Lower lobe of right lung (tissue), 2 donors: ENCODE measurements at regions not wholly inside any gene's neighbourhood (a gene's known extent, or its start where the extent isn't known, plus 50 kb on each side); places are given as distances from the start of the nearest gene placed in this dataset.

Experiments used
- ATAC-seq, 2 donors: fragments of 200-7000 bp; cut with Tn5 transposase; one replicate each; pipeline ENCODE4 v1.9.1; 2020 to 2022; ENCODE audit warnings: mild to moderate bottlenecking in 2 of 2, moderate library complexity in 2 of 2
- DNase-seq: peaks from one replicate; pipeline ENCODE4 v3.0.0-alpha.2; 2020
- H3K27ac ChIP-seq: fragments of 200-600 bp; one replicate; pipeline ENCODE4 v1.8.0; 2022
- H3K27me3 ChIP-seq: fragments of 200-600 bp; one replicate; pipeline ENCODE4 v1.8.0; 2022; ENCODE audit warnings: low read depth
- H3K36me3 ChIP-seq: fragments of 200-600 bp; one replicate; pipeline ENCODE4 v1.8.0; 2022; ENCODE audit warnings: mild to moderate bottlenecking
- H3K4me1 ChIP-seq: fragments of 200-600 bp; one replicate; pipeline ENCODE4 v1.8.0; 2022
- H3K4me3 ChIP-seq: fragments of 200-600 bp; one replicate; pipeline ENCODE4 v1.8.0; 2022; ENCODE audit warnings: mild to moderate bottlenecking
- H3K9me3 ChIP-seq: fragments of 200-600 bp; one replicate; pipeline ENCODE4 v1.8.0; 2022
- CTCF ChIP-seq: fragments of 200-600 bp; IDR thresholded peaks from one replicate; pipeline ENCODE4 v1.8.0; 2022; ENCODE audit warnings: antibody characterized with exemption, mild to moderate bottlenecking
- intact Hi-C: fragments of 100-400 bp; cut with DNase I; formaldehyde crosslinking; loops from one replicate; pipeline ENCODE4 v1.11.0; 2022
- donor health status: DM: no; HTN: yes; CAD: no; lungs with severe emphysema.

GRCh38 chrX:58051346-58051745, 141.1 kb upstream of the ZXDA start:
- ATAC-seq, result no peak
- no peaks in the 10 kb centered on the region for H3K36me3 ChIP-seq
- no peak overlapping the region for H3K4me3 ChIP-seq
- no peaks in the 10 kb centered on the region for H3K4me1 ChIP-seq
- intact Hi-C loops, result no loop called here
- no peaks in the 10 kb centered on the region for H3K27me3 ChIP-seq
- no peak for DNase-seq
- no peak overlapping the region for H3K27ac ChIP-seq
- TF ChIP-seq CTCF, result no peak
- H3K9me3 ChIP-seq, result no peaks in the 10 kb centered on the region

- Histone ChIP-seq H3K4me1 (no peaks in the 10 kb centered on the region), H3K4me3 (no peak overlapping the region), H3K36me3 (no peaks in the 10 kb centered on the region), H3K9me3 (no peaks in the 10 kb centered on the region), H3K27ac (no peak overlapping the region), H3K27me3 (no peaks in the 10 kb centered on the region)
- no peak for TF ChIP-seq CTCF
- ATAC-seq (no peak), DNase-seq (no peak)
- intact Hi-C loops, result no loop called here
Observed at GRCh38 chrX:58044130-58044529, 133.9 kb upstream of the ZXDA start.

GRCh38 chrX:58025979-58026378, 115.7 kb upstream of the ZXDA start:
- Histone ChIP-seq H3K36me3 (no peaks in the 10 kb centered on the region), H3K27ac (no peak overlapping the region), H3K27me3 (no peaks in the 10 kb centered on the region), H3K9me3 (no peaks in the 10 kb centered on the region), H3K4me1 (no peaks in the 10 kb centered on the region), H3K4me3 (no peak overlapping the region)
- ATAC-seq, result no peak
- peak; percentile 48 for TF ChIP-seq CTCF
- no peak for DNase-seq
- intact Hi-C loops, result no loop called here

GRCh38 chrX:57985951-57986350, 75.7 kb upstream of the ZXDA start:
- Histone ChIP-seq H3K9me3 (no peaks in the 10 kb centered on the region), H3K4me1 (no peaks in the 10 kb centered on the region), H3K4me3 (no peak overlapping the region), H3K27me3 (no peaks in the 10 kb centered on the region), H3K27ac (no peak overlapping the region), H3K36me3 (no peaks in the 10 kb centered on the region)
- TF ChIP-seq CTCF, result no peak
- intact Hi-C loops, result no loop called here
- ATAC-seq (no peak), DNase-seq (no peak)

GRCh38 chrX:57984620-57985019, 74.4 kb upstream of the ZXDA start:
- Histone ChIP-seq H3K27me3 (no peaks in the 10 kb centered on the region), H3K27ac (no peak overlapping the region), H3K36me3 (no peaks in the 10 kb centered on the region), H3K4me3 (no peak overlapping the region), H3K4me1 (no peaks in the 10 kb centered on the region), H3K9me3 (no peaks in the 10 kb centered on the region)
- ATAC-seq, result no peak
- intact Hi-C loops, result no loop called here
- TF ChIP-seq CTCF, result no peak
- DNase-seq, result no peak

- ATAC-seq, result no peak
Observed at GRCh38 chrX:57977992-57978391, 67.7 kb upstream of the ZXDA start.

More at GRCh38 chrX:57977992-57978391, 67.7 kb upstream of the ZXDA start:
- H3K36me3 ChIP-seq, result no peaks in the 10 kb centered on the region
- H3K27me3 ChIP-seq, result no peaks in the 10 kb centered on the region
- no peak overlapping the region for H3K27ac ChIP-seq
- no peaks in the 10 kb centered on the region for H3K4me1 ChIP-seq
- no peak overlapping the region for H3K4me3 ChIP-seq
- intact Hi-C loops, result no loop called here
- no peak for DNase-seq
- no peaks in the 10 kb centered on the region for H3K9me3 ChIP-seq
- no peak for TF ChIP-seq CTCF
